ENCODE measurements at regions not wholly inside any gene's neighbourhood (a gene's known extent, or its start where the extent isn't known, plus 50 kb on each side); places are given as distances from the start of the nearest gene placed in this dataset.

- DNase-seq: no peak
Observed at GRCh38 chr9:119441832-119442231, 72.6 kb upstream of the BRINP1 start.

GRCh38 chr9:119441338-119441737 is 72.1 kb upstream of the BRINP1 start:
- no peak for DNase-seq

- DNase-seq: no peak
Observed at GRCh38 chr9:119436261-119436660, 67.0 kb upstream of the BRINP1 start.

- DNase-seq: no peak
Observed at GRCh38 chr9:119435076-119435475, 65.8 kb upstream of the BRINP1 start.

GRCh38 chr9:119432428-119432827 is 63.2 kb upstream of the BRINP1 start:
- no peak for DNase-seq

GRCh38 chr9:119429302-119429701 is 60.1 kb upstream of the BRINP1 start:
- no peak for DNase-seq

- DNase-seq: no peak
Observed at GRCh38 chr9:119420231-119420630, 51.0 kb upstream of the BRINP1 start.
